Esophagus squamous epithelium (tissue), 5 donors: ENCODE measurements at regions not wholly inside any gene's neighbourhood (a gene's known extent, or its start where the extent isn't known, plus 50 kb on each side); places are given as distances from the start of the nearest gene placed in this dataset.

Experiments used
- DNase-seq: peaks from one replicate; lab custom pipeline; 2025; lab: John Stamatoyannopoulos, UW
- H3K27ac ChIP-seq, 4 donors: fragments of 200-600 bp; sonication (generic); one replicate each; pipeline ENCODE4 v1.5.1; 2016 to 2019; ENCODE audit warnings: mild to moderate bottlenecking in 1 of 4
- H3K27me3 ChIP-seq, 4 donors: fragments of 200-600 bp; sonication (generic); 1 replicate in 3 of 4; 2 replicates in 1 of 4; pipeline versions ENCODE4 v1.5.1 to v1.6.0; 2017 to 2021; ENCODE audit warnings: antibody characterized with exemption in 1 of 4
- H3K36me3 ChIP-seq, 3 donors: fragments of 200-600 bp; sonication (generic); one replicate each; pipeline ENCODE4 v1.5.1; 2016 to 2019
- H3K4me1 ChIP-seq, 3 donors: fragments of 200-600 bp; sonication (generic); one replicate each; pipeline ENCODE4 v1.5.1; 2017 to 2019
- H3K4me3 ChIP-seq, 4 donors: fragments of 200-600 bp; sonication (generic); 1 replicate in 3 of 4; 2 replicates in 1 of 4; pipeline ENCODE4 v1.5.1; 2016 to 2019; ENCODE audit warnings: mild to moderate bottlenecking in 2 of 4, moderate library complexity in 1 of 4
- H3K9me3 ChIP-seq, 3 donors: fragments of 200-600 bp; sonication (generic); one replicate each; pipeline ENCODE4 v1.5.1; 2016 to 2019
- CTCF ChIP-seq, 6 experiments: fragments of 450-650 bp in 4 of 6; fragments of 200-600 bp in 2 of 6; sonication (generic) in 2 of 6; IDR thresholded peaks; one replicate each; pipeline ENCODE4 v1.5.1; 2016 to 2019; ENCODE audit warnings: antibody characterized with exemption in 6 of 6, mild to moderate bottlenecking in 4 of 6, moderate library complexity in 4 of 6
- POLR2A ChIP-seq, 4 donors: fragments of 450-650 bp; IDR thresholded peaks; one replicate each; pipeline ENCODE4 v1.6.1; 2017; ENCODE audit warnings: antibody characterized with exemption in 4 of 4, mild to moderate bottlenecking in 4 of 4, moderate library complexity in 3 of 4
- WGBS, 2 donors: methylation state at CpG; one replicate each; pipeline ENCODE4 v1.1.5; 2018; 5-methylcytosine and 5-hydroxymethylcytosine counted together
- intact Hi-C: fragments of 100-400 bp; cut with DNase I; formaldehyde crosslinking; loops from one replicate; pipeline ENCODE4 v1.15.0; 2022
- donor health status: DM: yes; HTN: yes; CAD: no.

- DNase-seq: no peak
- H3K27ac ChIP-seq: no peak overlapping the region
- no peaks in the 10 kb centered on the region for H3K9me3 ChIP-seq
- H3K36me3 ChIP-seq: no peaks in the 10 kb centered on the region
- no peaks in the 10 kb centered on the region for H3K27me3 ChIP-seq
- 69 to 82% methylated on average over 3 to 6 of the region's 6 CpGs for WGBS, 2 donors
- H3K4me3 ChIP-seq: no peak overlapping the region
- no peaks in the 10 kb centered on the region for H3K4me1 ChIP-seq
- intact Hi-C loops: no loop called here
- TF ChIP-seq POLR2A (IDR thresholded peaks at IDR 0.05): no peak
- TF ChIP-seq CTCF (IDR thresholded peaks at IDR 0.05): no peak
These were observed 216.3 kb upstream of the ATXN7L3B start for GRCh38 chr12:74321381-74321780.

- no peak for DNase-seq
- H3K4me1 ChIP-seq: no peaks in the 10 kb centered on the region
- H3K36me3 ChIP-seq: no peaks in the 10 kb centered on the region
- intact Hi-C loops: no loop called here
- no peaks in the 10 kb centered on the region for H3K9me3 ChIP-seq
- no peaks in the 10 kb centered on the region for H3K27me3 ChIP-seq
- no peak overlapping the region for H3K4me3 ChIP-seq
- H3K27ac ChIP-seq: no peak overlapping the region
- WGBS, 2 donors: 46 to 54% methylated on average over 2 of the region's 2 CpGs
- no peak for TF ChIP-seq CTCF (IDR thresholded peaks at IDR 0.05)
- no peak for TF ChIP-seq POLR2A (IDR thresholded peaks at IDR 0.05)
These were observed 214.8 kb upstream of the ATXN7L3B start for GRCh38 chr12:74322792-74323191.

DNA sequence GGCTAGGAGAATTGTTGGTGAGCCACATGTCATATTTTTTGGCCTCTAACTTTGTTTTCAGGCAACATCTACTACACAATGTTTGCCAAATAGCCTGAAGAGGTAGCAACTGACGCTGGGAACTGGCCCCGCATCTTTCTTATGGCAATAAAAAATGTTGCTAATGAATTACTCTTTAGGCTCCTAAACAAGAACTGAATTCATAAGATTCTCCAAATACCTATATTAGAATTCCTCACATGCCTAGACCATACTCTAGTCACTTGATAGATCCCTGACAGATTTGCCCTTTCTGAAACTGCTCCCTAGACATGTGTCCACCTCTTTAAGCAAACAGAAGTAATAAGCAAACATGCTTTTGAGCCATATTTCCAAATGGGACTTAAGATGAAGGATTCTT is 209.0 kb upstream of the ATXN7L3B start:
- Histone ChIP-seq H3K4me1 (no peaks in the 10 kb centered on the region), H3K27me3 (no peaks in the 10 kb centered on the region), H3K27ac (no peak overlapping the region), H3K9me3 (no peaks in the 10 kb centered on the region), H3K36me3 (no peaks in the 10 kb centered on the region), H3K4me3 (no peak overlapping the region)
- intact Hi-C loops: no loop called here
- no peak for TF ChIP-seq POLR2A (IDR thresholded peaks at IDR 0.05)
- TF ChIP-seq CTCF (IDR thresholded peaks at IDR 0.05): no peak
- 44 to 65% methylated on average over 2 of the region's 2 CpGs for WGBS, 2 donors
- no peak for DNase-seq

- H3K27ac ChIP-seq: no peak overlapping the region
- H3K36me3 ChIP-seq: no peaks in the 10 kb centered on the region
- no peaks in the 10 kb centered on the region for H3K27me3 ChIP-seq
- intact Hi-C loops: no loop called here
- H3K9me3 ChIP-seq: no peaks in the 10 kb centered on the region
- H3K4me1 ChIP-seq: no peaks in the 10 kb centered on the region
- DNase-seq: no peak
- no peak for TF ChIP-seq POLR2A (IDR thresholded peaks at IDR 0.05)
- TF ChIP-seq CTCF (IDR thresholded peaks at IDR 0.05): no peak
- no peak overlapping the region for H3K4me3 ChIP-seq
These were observed 202.9 kb upstream of the ATXN7L3B start for GRCh38 chr12:74334780-74335179.

GRCh38 chr12:74337951-74338350 is 199.7 kb upstream of the ATXN7L3B start:
- Histone ChIP-seq H3K27me3 (no peaks in the 10 kb centered on the region), H3K4me1 (no peaks in the 10 kb centered on the region), H3K9me3 (no peaks in the 10 kb centered on the region), H3K4me3 (no peak overlapping the region), H3K36me3 (no peaks in the 10 kb centered on the region), H3K27ac (no peak overlapping the region)
- DNase-seq: no peak
- 18 to 24% methylated on average over 1 of the region's 1 CpG for WGBS, 2 donors
- no peak for TF ChIP-seq POLR2A (IDR thresholded peaks at IDR 0.05)
- no peak for TF ChIP-seq CTCF (IDR thresholded peaks at IDR 0.05)
- intact Hi-C loops: no loop called here
